Gastroesophageal sphincter (tissue), 4 donors: ENCODE measurements at regions not wholly inside any gene's neighbourhood (a gene's known extent, or its start where the extent isn't known, plus 50 kb on each side); places are given as distances from the start of the nearest gene placed in this dataset.
A peak's percentile ranks its signal among the peaks of the same experiment; 100 is the strongest.

Source experiments
- ATAC-seq: fragments of 150-250 bp; one replicate; pipeline ENCODE4 v1.9.1; 2016; ENCODE audit warnings: mild to moderate bottlenecking, moderate library complexity
- H3K27ac ChIP-seq, 4 donors: fragments of 200-600 bp; sonication (generic) in 3 of 4; 1 replicate in 3 of 4; 2 replicates in 1 of 4; pipeline ENCODE4 v1.5.1; 2016 to 2019
- H3K27me3 ChIP-seq: fragments of 200-600 bp; sonication (generic); one replicate; pipeline ENCODE4 v1.5.1; 2019
- H3K36me3 ChIP-seq, 2 donors: fragments of 200-600 bp; sonication (generic); one replicate each; pipeline ENCODE4 v1.5.1; 2019; ENCODE audit warnings: control low read depth in 1 of 2
- H3K4me1 ChIP-seq, 3 donors: fragments of 200-600 bp; sonication (generic); 1 replicate in 2 of 3; 2 replicates in 1 of 3; pipeline ENCODE4 v1.5.1; 2016 to 2019; ENCODE audit warnings: control low read depth in 2 of 3
- H3K4me3 ChIP-seq, 2 donors: fragments of 200-600 bp; sonication (generic); one replicate each; pipeline ENCODE4 v1.5.1; 2019; ENCODE audit warnings: mild to moderate bottlenecking in 1 of 2, moderate library complexity in 1 of 2
- H3K9me3 ChIP-seq, 3 donors: fragments of 200-600 bp; sonication (generic); one replicate each; pipeline ENCODE4 v1.5.1; 2017 to 2019; ENCODE audit warnings: control low read depth in 2 of 3
- EP300 ChIP-seq: sonication (generic); formaldehyde crosslinking; IDR thresholded peaks from one replicate; pipeline ENCODE4 v1.6.1; 2017; ENCODE audit warnings: antibody characterized with exemption, mild to moderate bottlenecking
- POLR2A ChIP-seq, 2 donors: fragments of 450-650 bp; IDR thresholded peaks; one replicate each; pipeline ENCODE4 v1.6.1; 2017; ENCODE audit warnings: antibody characterized with exemption in 2 of 2, mild to moderate bottlenecking in 2 of 2, moderate library complexity in 1 of 2
- POLR2AphosphoS5 ChIP-seq: sonication (generic); formaldehyde crosslinking; IDR thresholded peaks from one replicate; pipeline ENCODE4 v1.6.1; 2017; ENCODE audit warnings: antibody characterized with exemption
- WGBS, 2 donors: methylation state at CpG; one replicate each; pipeline ENCODE4 v1.1.5; 2018; ENCODE audit warnings: low coverage in 1 of 2; 5-methylcytosine and 5-hydroxymethylcytosine counted together
- TF ChIP-seq, protein P1 (sequence below), 4 experiments: fragments of 200-600 bp in 2 of 4; fragments of 450-650 bp in 2 of 4; sonication (generic) in 1 of 4; IDR thresholded peaks; one replicate each; pipeline ENCODE4 v1.5.1; 2017 to 2019; ENCODE audit warnings: antibody characterized with exemption in 4 of 4, mild to moderate bottlenecking in 2 of 4, moderate library complexity in 2 of 4

- ATAC-seq: no peak
- Histone ChIP-seq H3K27me3 (no peaks in the 10 kb centered on the region), H3K9me3 (no peaks in the 10 kb centered on the region), H3K27ac (no peak overlapping the region), H3K36me3 (no peaks in the 10 kb centered on the region), H3K4me3 (no peak overlapping the region), H3K4me1 (no peaks in the 10 kb centered on the region)
- 67 to 82% methylated on average over 1 to 4 of the region's 4 CpGs for WGBS, 2 donors
- no peak for TF ChIP-seq EP300
- no peak for TF ChIP-seq POLR2AphosphoS5
- TF ChIP-seq POLR2A (IDR thresholded peaks at IDR 0.05): no peak
- TF ChIP-seq, protein P1, sequence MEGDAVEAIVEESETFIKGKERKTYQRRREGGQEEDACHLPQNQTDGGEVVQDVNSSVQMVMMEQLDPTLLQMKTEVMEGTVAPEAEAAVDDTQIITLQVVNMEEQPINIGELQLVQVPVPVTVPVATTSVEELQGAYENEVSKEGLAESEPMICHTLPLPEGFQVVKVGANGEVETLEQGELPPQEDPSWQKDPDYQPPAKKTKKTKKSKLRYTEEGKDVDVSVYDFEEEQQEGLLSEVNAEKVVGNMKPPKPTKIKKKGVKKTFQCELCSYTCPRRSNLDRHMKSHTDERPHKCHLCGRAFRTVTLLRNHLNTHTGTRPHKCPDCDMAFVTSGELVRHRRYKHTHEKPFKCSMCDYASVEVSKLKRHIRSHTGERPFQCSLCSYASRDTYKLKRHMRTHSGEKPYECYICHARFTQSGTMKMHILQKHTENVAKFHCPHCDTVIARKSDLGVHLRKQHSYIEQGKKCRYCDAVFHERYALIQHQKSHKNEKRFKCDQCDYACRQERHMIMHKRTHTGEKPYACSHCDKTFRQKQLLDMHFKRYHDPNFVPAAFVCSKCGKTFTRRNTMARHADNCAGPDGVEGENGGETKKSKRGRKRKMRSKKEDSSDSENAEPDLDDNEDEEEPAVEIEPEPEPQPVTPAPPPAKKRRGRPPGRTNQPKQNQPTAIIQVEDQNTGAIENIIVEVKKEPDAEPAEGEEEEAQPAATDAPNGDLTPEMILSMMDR (IDR thresholded peaks at IDR 0.05): no peak
Measured at GRCh38 chr10:9535744-9536143, 1481.3 kb downstream of the GATA3 start.

DNA sequence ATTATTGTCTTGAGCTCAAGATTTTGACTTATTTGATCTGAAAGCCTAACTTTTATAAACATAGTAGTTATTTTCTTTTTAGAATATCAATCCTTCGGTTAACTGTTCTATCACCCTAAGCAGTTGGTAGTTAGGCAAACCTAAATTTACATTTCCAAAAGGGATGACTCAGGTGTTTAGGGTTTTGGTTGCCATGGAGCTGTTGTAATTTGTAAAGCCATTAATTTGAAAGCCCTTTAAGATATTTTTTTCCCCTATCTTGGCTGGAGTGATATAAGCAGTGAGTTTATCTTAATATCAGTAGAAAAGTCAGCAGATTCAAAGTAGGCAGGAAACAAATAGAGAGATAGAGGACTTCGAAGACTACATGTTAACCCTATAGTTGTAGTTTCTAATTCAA lies 1472.6 kb upstream of the CELF2 start:
- Histone ChIP-seq H3K27ac (peak overlapping the region; percentile 50 to 63 (median 58)), H3K36me3 (no peaks in the 10 kb centered on the region), H3K4me1 (peaks cover 0 to 44% (median 6%) of the 10 kb centered on the region in 3 donors), H3K9me3 (no peaks in the 10 kb centered on the region), H3K4me3 (no peak overlapping the region), H3K27me3 (no peaks in the 10 kb centered on the region)
- no peak for ATAC-seq
- TF ChIP-seq, protein P1 (IDR thresholded peaks at IDR 0.05): no peak
- TF ChIP-seq POLR2AphosphoS5 (no peak), EP300 (no peak), POLR2A (IDR thresholded peaks at IDR 0.05) (no peak)
- 17 to 27% methylated on average over 2 of the region's 2 CpGs for WGBS, 2 donors

DNA sequence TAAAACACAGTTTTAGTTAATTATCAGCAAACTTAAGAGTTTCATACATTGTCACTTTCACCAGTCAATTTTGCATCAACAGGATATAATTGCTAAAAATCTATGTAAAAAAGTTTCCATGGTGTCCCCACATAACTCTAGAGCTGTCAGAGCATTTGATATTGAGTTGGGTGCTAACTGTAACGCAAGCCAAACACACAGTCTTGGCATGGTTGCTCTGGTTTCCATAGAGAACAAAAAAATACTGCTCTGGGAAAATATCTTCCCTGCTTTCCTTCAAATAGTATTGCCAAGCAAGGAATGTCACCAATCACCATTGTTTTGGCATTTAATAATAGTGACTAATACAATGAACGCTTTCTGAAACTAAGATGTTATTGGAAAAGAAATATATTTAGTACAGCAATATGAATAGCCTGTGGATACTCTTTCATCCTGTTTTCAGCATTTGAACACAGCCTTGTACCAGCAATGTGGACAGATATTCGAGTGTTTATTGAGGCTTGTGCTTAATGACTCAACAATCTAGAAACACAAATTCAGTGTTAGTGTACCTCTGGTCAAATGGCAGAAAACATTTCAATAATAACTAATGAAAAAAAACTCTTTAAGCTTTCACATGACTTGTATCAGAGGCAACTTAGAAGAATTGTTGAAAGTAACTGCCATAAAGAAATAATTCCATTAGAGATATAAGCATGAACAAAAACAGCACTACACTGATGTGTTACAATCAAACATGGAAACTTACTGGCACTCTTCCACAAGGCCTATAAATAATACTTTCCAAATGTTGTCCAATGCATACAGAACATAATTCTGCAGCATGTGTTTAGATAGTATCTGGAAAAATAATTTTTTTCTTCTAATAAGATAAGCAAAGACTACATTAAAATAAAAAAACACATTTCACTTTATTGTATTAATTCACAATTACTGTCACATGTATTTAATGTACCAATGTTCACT lies 1469.5 kb upstream of the CELF2 start:
- peaks cover 0 to 4% (median 0%) of the 10 kb centered on the region in 3 donors for H3K9me3 ChIP-seq
- H3K27me3 ChIP-seq: no peaks in the 10 kb centered on the region
- ATAC-seq: no peak
- peaks cover 0 to 39% (median 6%) of the 10 kb centered on the region in 3 donors for H3K4me1 ChIP-seq
- H3K27ac ChIP-seq: peak overlapping the region; percentile 34 to 64 (median 48)
- no peaks in the 10 kb centered on the region for H3K36me3 ChIP-seq
- 5 to 9% methylated on average over 3 of the region's 3 CpGs for WGBS, 2 donors
- peak; percentile 3 for TF ChIP-seq POLR2AphosphoS5
- no peak for TF ChIP-seq EP300
- no peak overlapping the region for H3K4me3 ChIP-seq

DNA sequence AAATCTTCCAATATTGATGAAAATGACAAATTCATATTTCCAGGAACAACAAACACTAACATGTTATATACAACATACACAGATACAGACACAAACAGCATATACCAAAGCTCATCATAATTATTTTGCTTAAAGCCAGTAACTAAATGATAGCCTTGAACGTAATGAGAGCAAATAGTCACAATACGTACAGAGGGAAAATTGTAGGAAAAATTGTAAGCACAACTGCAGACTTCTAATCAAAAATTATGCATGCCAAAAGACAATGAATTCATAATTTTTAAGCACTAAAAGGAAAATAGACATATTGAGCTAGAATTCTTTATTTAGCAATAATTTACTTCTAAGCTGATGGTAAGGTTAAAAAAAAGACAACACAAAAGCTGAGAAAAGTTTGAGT lies 1466.9 kb upstream of the CELF2 start:
- 81 to 93% methylated on average over 2 of the region's 2 CpGs for WGBS, 2 donors
- H3K4me3 ChIP-seq: no peak overlapping the region
- TF ChIP-seq POLR2AphosphoS5 (no peak), EP300 (no peak), POLR2A (IDR thresholded peaks at IDR 0.05) (no peak)
- TF ChIP-seq, protein P1 (IDR thresholded peaks at IDR 0.05): no peak
- peaks cover 0 to 31% (median 3%) of the 10 kb centered on the region in 3 donors for H3K4me1 ChIP-seq
- no peak for ATAC-seq
- H3K27ac ChIP-seq: no peak overlapping the region
- H3K36me3 ChIP-seq: no peaks in the 10 kb centered on the region
- H3K9me3 ChIP-seq: peaks cover 0 to 4% (median 0%) of the 10 kb centered on the region in 3 donors
- H3K27me3 ChIP-seq: no peaks in the 10 kb centered on the region

DNA sequence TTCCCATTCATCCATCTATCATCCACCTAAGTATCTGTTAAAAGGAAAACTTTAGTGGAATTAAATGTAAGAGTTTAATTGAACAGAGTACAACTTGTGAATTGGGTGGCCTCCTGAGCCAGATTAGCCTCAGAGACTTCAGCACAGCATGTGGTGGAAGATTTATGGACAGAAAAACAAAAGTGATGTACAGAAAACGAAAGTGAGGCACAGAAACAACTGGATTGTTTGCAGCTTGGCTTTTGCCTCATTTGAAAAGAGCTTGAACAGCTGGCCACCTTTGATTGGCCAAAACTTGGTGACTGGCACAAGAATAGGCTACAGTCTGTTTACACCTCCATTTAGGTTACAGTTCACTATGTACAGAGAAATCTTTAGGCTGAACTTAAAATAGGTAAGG lies 1463.4 kb upstream of the CELF2 start:
- no peaks in the 10 kb centered on the region for H3K36me3 ChIP-seq
- TF ChIP-seq, protein P1 (IDR thresholded peaks at IDR 0.05): no peak
- no peak for TF ChIP-seq EP300
- TF ChIP-seq POLR2A (IDR thresholded peaks at IDR 0.05): no peak
- TF ChIP-seq POLR2AphosphoS5: no peak
- H3K27ac ChIP-seq: no peak overlapping the region
- H3K4me3 ChIP-seq: no peak overlapping the region
- H3K27me3 ChIP-seq: no peaks in the 10 kb centered on the region
- no peak for ATAC-seq
- WGBS, 2 donors: 25 to 31% methylated on average over 1 of the region's 1 CpG
- peaks cover 0 to 25% (median 0%) of the 10 kb centered on the region in 3 donors for H3K4me1 ChIP-seq
- H3K9me3 ChIP-seq: peaks cover 0 to 4% (median 0%) of the 10 kb centered on the region in 3 donors
